Glutamatergic neuron (in vitro differentiated cells): ENCODE measurements at regions not wholly inside any gene's neighbourhood (a gene's known extent, or its start where the extent isn't known, plus 50 kb on each side); places are given as distances from the start of the nearest gene placed in this dataset.

Source experiments
- DNase-seq: peaks from one replicate; pipeline ENCODE4 v3.0.0; 2022
- H3K27ac Mint-ChIP-seq: one replicate; pipeline ENCODE4 v1.8.0; 2020; ENCODE audit warnings: mild to moderate bottlenecking, mixed read lengths, inconsistent platforms; ENCODE audit not compliant: unreplicated experiment
- H3K27me3 Mint-ChIP-seq: one replicate; pipeline ENCODE4 v1.8.0; 2020; ENCODE audit warnings: mild to moderate bottlenecking, moderate library complexity, mixed read lengths, inconsistent platforms; ENCODE audit not compliant: unreplicated experiment
- H3K36me3 Mint-ChIP-seq: one replicate; pipeline ENCODE4 v1.8.0; 2020; ENCODE audit warnings: mild to moderate bottlenecking, mixed read lengths, inconsistent platforms; ENCODE audit not compliant: unreplicated experiment
- H3K4me1 Mint-ChIP-seq: one replicate; pipeline ENCODE4 v1.8.0; 2020; ENCODE audit warnings: mild to moderate bottlenecking, low read depth, mixed read lengths, inconsistent platforms; ENCODE audit not compliant: unreplicated experiment
- H3K4me3 Mint-ChIP-seq: one replicate; pipeline ENCODE4 v1.8.0; 2020; ENCODE audit warnings: mild to moderate bottlenecking, mixed read lengths, inconsistent platforms; ENCODE audit not compliant: unreplicated experiment
- H3K9me3 Mint-ChIP-seq: one replicate; pipeline ENCODE4 v1.8.0; 2020; ENCODE audit warnings: mild to moderate bottlenecking, moderate library complexity, mixed read lengths, inconsistent platforms; ENCODE audit not compliant: unreplicated experiment
- CTCF ChIP-seq: fragments of 200-600 bp; sonication (generic); IDR thresholded peaks from one replicate; pipeline ENCODE4 v1.5.0; 2021; ENCODE audit not compliant: partially characterized antibody, unreplicated experiment

GRCh38 chr5:61966296-61966955, 339.6 kb upstream of the KIF2A start:
- Mint-ChIP-seq H3K27ac (no peak overlapping the region), H3K4me3 (no peak overlapping the region), H3K9me3 (no peaks in the 10 kb centered on the region), H3K4me1 (peaks cover 3% of the 10 kb centered on the region), H3K36me3 (no peaks in the 10 kb centered on the region), H3K27me3 (no peaks in the 10 kb centered on the region)
- DNase-seq = no peak
- no peak for TF ChIP-seq CTCF

- H3K36me3 Mint-ChIP-seq = no peaks in the 10 kb centered on the region
- H3K4me3 Mint-ChIP-seq = no peak overlapping the region
- H3K4me1 Mint-ChIP-seq = peaks cover 3% of the 10 kb centered on the region
- DNase-seq = no peak
- no peak overlapping the region for H3K27ac Mint-ChIP-seq
- H3K9me3 Mint-ChIP-seq = no peaks in the 10 kb centered on the region
- TF ChIP-seq CTCF = no peak
- no peaks in the 10 kb centered on the region for H3K27me3 Mint-ChIP-seq
These were observed 339.0 kb upstream of the KIF2A start for GRCh38 chr5:61966997-61967396.

- no peak overlapping the region for H3K4me3 Mint-ChIP-seq
These were observed 338.3 kb upstream of the KIF2A start for GRCh38 chr5:61967681-61968080.

GRCh38 chr5:61969347-61969746, 336.7 kb upstream of the KIF2A start:
- no peak for TF ChIP-seq CTCF
- Mint-ChIP-seq H3K36me3 (no peaks in the 10 kb centered on the region), H3K4me1 (peaks cover 3% of the 10 kb centered on the region), H3K27me3 (no peaks in the 10 kb centered on the region), H3K27ac (no peak overlapping the region), H3K9me3 (peaks cover 2% of the 10 kb centered on the region), H3K4me3 (no peak overlapping the region)
- no peak for DNase-seq

More at GRCh38 chr5:61967681-61968080, 338.3 kb upstream of the KIF2A start:
- Mint-ChIP-seq H3K9me3 (no peaks in the 10 kb centered on the region), H3K4me1 (peaks cover 3% of the 10 kb centered on the region), H3K27me3 (no peaks in the 10 kb centered on the region), H3K27ac (no peak overlapping the region), H3K36me3 (no peaks in the 10 kb centered on the region)
- no peak for DNase-seq
- no peak for TF ChIP-seq CTCF

- peaks cover 3% of the 10 kb centered on the region for H3K4me1 Mint-ChIP-seq
- no peak for DNase-seq
These were observed 336.3 kb upstream of the KIF2A start for GRCh38 chr5:61969755-61970154.

More at GRCh38 chr5:61969755-61970154, 336.3 kb upstream of the KIF2A start:
- no peaks in the 10 kb centered on the region for H3K36me3 Mint-ChIP-seq
- no peak overlapping the region for H3K4me3 Mint-ChIP-seq
- H3K9me3 Mint-ChIP-seq = peaks cover 2% of the 10 kb centered on the region
- H3K27me3 Mint-ChIP-seq = no peaks in the 10 kb centered on the region
- TF ChIP-seq CTCF = no peak
- H3K27ac Mint-ChIP-seq = no peak overlapping the region
